ENCODE measurements at regions not wholly inside any gene's neighbourhood (a gene's known extent, or its start where the extent isn't known, plus 50 kb on each side); places are given as distances from the start of the nearest gene placed in this dataset.

DNA sequence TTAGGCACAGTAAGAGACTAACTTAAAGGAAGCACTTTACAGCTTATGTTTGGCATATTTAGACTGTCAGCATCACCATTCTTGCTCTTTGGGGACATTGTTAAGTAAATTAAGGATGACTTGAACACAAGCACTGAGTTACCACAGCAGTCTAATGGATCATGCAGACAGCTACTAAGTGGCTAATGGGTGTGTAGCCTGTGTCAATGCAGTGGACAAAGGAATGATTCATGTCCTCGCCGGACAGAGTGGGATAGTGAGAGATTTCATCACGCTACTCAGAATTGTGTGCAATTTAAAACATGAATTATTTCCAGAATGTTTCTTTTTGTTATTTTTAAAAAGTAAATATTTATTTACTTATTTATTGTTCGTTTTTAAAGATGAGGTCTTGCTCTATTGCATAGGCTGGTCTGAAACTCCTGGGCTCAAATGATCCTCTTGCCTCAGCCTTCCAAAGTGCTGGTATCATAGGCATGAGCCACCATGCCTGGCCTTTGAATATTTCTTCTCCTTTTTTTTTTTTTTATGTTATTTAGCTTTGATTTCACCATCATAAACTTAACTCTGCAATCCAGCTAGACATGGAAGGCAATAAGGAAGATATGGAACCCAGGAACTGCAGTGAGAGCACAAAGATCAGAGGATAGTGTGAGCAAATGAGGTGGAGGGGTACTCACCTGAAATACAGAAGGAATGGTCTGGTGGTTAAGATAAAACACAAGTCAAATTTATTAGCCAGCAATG, 53.0 kb upstream of the KLF4 start:
- Histone ChIP-seq H3K36me3 (replicated peaks; ENCODE audit: low read depth, low read length) (no peaks in the 10 kb centered on the region), H3K27ac (ENCODE audit: low read length) (no peak overlapping the region), H3K4me3 (ENCODE audit: low read length) (no peak overlapping the region)

DNA sequence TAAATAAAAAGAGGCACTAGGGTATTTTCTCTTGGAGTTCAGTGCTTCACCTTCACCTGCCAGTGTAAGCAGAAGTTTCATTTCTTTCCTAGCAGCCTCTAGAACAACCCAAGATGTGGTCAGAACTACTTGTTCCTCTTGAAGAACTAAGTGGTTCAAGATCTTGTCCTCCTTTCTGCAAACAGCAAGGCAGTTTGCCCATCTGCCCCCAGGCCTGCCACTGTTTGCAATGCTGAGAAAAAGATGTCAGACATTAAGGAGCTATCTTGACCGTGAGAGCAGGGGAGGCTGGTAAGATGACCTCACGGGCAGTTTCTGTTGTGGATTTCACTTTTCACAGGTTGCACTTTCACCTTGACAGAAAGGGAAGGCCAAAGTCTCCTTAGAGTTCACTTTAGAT, 52.0 kb upstream of the KLF4 start:
- H3K79me2 ChIP-seq (ENCODE audit: low read length), result no peaks in the 10 kb centered on the region

More for the DNA sequence above, 53.0 kb upstream of the KLF4 start:
- H3K4me1 ChIP-seq (ENCODE audit: low read length), result peaks cover 6% of the 10 kb centered on the region
- H3K4me2 ChIP-seq (ENCODE audit: low read length), result no peak overlapping the region
- no peak overlapping the region for H3K9ac ChIP-seq (ENCODE audit: low read length)
- TF ChIP-seq CTCF (IDR thresholded peaks at IDR 0.05; ENCODE audit: low read depth, low read length), result no peak
- TF ChIP-seq EZH2phosphoT487 (IDR thresholded peaks at IDR 0.05; ENCODE audit: low read depth), result no peak
- H4K20me1 ChIP-seq (ENCODE audit: insufficient read depth, low read length), result no peaks in the 10 kb centered on the region
- H3K9me3 ChIP-seq (ENCODE audit: insufficient read depth, low read length), result no peaks in the 10 kb centered on the region
- H2AFZ ChIP-seq (ENCODE audit: low read depth, low read length), result no peak overlapping the region
- no peaks in the 10 kb centered on the region for H3K79me2 ChIP-seq (ENCODE audit: low read length)
- no peaks in the 10 kb centered on the region for H3K27me3 ChIP-seq (ENCODE audit: low read depth, low read length)

GRCh38 chr9:107540164-107540561, 50.6 kb upstream of the KLF4 start:
- no peaks in the 10 kb centered on the region for H3K4me1 ChIP-seq (ENCODE audit: low read length)
- no peaks in the 10 kb centered on the region for H4K20me1 ChIP-seq (ENCODE audit: insufficient read depth, low read length)
- no peak overlapping the region for H3K4me3 ChIP-seq (ENCODE audit: low read length)
- H3K27me3 ChIP-seq (ENCODE audit: low read depth, low read length), result no peaks in the 10 kb centered on the region
- no peaks in the 10 kb centered on the region for H3K36me3 ChIP-seq (replicated peaks; ENCODE audit: low read depth, low read length)
- H3K4me2 ChIP-seq (ENCODE audit: low read length), result no peak overlapping the region
- H3K27ac ChIP-seq (ENCODE audit: low read length), result no peak overlapping the region
- no peaks in the 10 kb centered on the region for H3K9me3 ChIP-seq (ENCODE audit: insufficient read depth, low read length)
- H3K9ac ChIP-seq (ENCODE audit: low read length), result no peak overlapping the region
- H2AFZ ChIP-seq (ENCODE audit: low read depth, low read length), result no peak overlapping the region
- no peak for TF ChIP-seq CTCF (IDR thresholded peaks at IDR 0.05; ENCODE audit: low read depth, low read length)
- no peak for TF ChIP-seq EZH2phosphoT487 (IDR thresholded peaks at IDR 0.05; ENCODE audit: low read depth)
- H3K79me2 ChIP-seq (ENCODE audit: low read length), result no peaks in the 10 kb centered on the region

More for the DNA sequence above, 52.0 kb upstream of the KLF4 start:
- H3K27me3 ChIP-seq (ENCODE audit: low read depth, low read length), result no peaks in the 10 kb centered on the region
- TF ChIP-seq CTCF (IDR thresholded peaks at IDR 0.05; ENCODE audit: low read depth, low read length), result no peak
- TF ChIP-seq EZH2phosphoT487 (IDR thresholded peaks at IDR 0.05; ENCODE audit: low read depth), result no peak
- no peaks in the 10 kb centered on the region for H3K36me3 ChIP-seq (replicated peaks; ENCODE audit: low read depth, low read length)
- H3K4me1 ChIP-seq (ENCODE audit: low read length), result no peaks in the 10 kb centered on the region
- H3K9ac ChIP-seq (ENCODE audit: low read length), result no peak overlapping the region
- H3K4me2 ChIP-seq (ENCODE audit: low read length), result no peak overlapping the region
- H2AFZ ChIP-seq (ENCODE audit: low read depth, low read length), result no peak overlapping the region
- H3K9me3 ChIP-seq (ENCODE audit: insufficient read depth, low read length), result no peaks in the 10 kb centered on the region
- H4K20me1 ChIP-seq (ENCODE audit: insufficient read depth, low read length), result no peaks in the 10 kb centered on the region
- no peak overlapping the region for H3K27ac ChIP-seq (ENCODE audit: low read length)
- H3K4me3 ChIP-seq (ENCODE audit: low read length), result no peak overlapping the region

DNA sequence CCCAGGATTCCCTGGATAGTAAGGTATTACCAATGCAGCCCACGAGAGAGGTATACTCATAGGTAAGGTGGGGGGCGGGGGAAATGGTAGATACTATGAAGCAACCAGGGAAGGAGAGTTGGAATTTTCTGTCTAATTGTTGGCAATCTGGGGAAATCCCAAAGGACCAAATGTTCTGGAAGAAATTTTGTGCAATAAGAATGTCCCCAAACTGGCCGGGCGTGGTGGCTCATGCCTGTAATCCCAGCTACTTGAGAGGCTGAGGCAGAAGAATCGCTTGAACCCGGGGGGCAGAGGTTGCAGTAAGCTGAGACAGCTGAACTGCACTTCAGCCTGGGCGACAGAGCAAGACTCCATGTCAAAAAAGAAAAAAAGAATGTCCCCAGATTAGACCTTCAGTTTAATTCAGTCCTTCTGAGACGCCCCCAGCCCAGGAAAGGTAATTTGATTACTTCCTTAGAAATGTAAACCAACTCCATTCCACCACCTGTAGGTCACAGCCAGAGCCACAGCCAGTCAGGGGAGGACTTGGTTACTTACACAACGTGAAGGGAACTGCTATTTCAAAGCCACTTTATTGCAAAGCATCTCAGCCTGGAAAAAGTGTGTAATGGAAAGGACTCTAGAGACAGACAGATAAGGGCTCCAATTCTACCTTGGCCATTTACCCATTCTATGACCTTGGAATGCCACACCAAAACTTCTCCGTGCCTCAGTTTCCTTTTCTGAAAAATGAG, 50.0 kb upstream of the KLF4 start:
- Histone ChIP-seq H3K4me2 (ENCODE audit: low read length) (no peak overlapping the region), H2AFZ (ENCODE audit: low read depth, low read length) (no peak overlapping the region), H3K9me3 (ENCODE audit: insufficient read depth, low read length) (no peaks in the 10 kb centered on the region), H3K4me1 (ENCODE audit: low read length) (no peaks in the 10 kb centered on the region), H3K9ac (ENCODE audit: low read length) (no peak overlapping the region), H3K36me3 (replicated peaks; ENCODE audit: low read depth, low read length) (no peaks in the 10 kb centered on the region), H3K27me3 (ENCODE audit: low read depth, low read length) (no peaks in the 10 kb centered on the region), H3K27ac (ENCODE audit: low read length) (no peak overlapping the region), H3K79me2 (ENCODE audit: low read length) (no peaks in the 10 kb centered on the region), H4K20me1 (ENCODE audit: insufficient read depth, low read length) (no peaks in the 10 kb centered on the region), H3K4me3 (ENCODE audit: low read length) (no peak overlapping the region)
- TF ChIP-seq EZH2phosphoT487 (IDR thresholded peaks at IDR 0.05; ENCODE audit: low read depth) (no peak), CTCF (IDR thresholded peaks at IDR 0.05; ENCODE audit: low read depth, low read length) (no peak)
